Gastroesophageal sphincter (tissue), 3 donors: ENCODE measurements at regions not wholly inside any gene's neighbourhood (a gene's known extent, or its start where the extent isn't known, plus 50 kb on each side); places are given as distances from the start of the nearest gene placed in this dataset.

Experiments used
- POLR2A ChIP-seq, 2 donors: fragments of 450-650 bp; IDR thresholded peaks; one replicate each; pipeline ENCODE4 v1.6.1; 2017; ENCODE audit warnings: antibody characterized with exemption in 2 of 2, mild to moderate bottlenecking in 2 of 2, moderate library complexity in 1 of 2
- POLR2AphosphoS5 ChIP-seq: sonication (generic); formaldehyde crosslinking; IDR thresholded peaks from one replicate; pipeline ENCODE4 v1.6.1; 2017; ENCODE audit warnings: antibody characterized with exemption
- TF ChIP-seq, protein P1 (sequence below), 4 experiments: fragments of 200-600 bp in 2 of 4; fragments of 450-650 bp in 2 of 4; sonication (generic) in 1 of 4; IDR thresholded peaks; one replicate each; pipeline ENCODE4 v1.5.1; 2017 to 2019; ENCODE audit warnings: antibody characterized with exemption in 4 of 4, mild to moderate bottlenecking in 2 of 4, moderate library complexity in 2 of 4

DNA sequence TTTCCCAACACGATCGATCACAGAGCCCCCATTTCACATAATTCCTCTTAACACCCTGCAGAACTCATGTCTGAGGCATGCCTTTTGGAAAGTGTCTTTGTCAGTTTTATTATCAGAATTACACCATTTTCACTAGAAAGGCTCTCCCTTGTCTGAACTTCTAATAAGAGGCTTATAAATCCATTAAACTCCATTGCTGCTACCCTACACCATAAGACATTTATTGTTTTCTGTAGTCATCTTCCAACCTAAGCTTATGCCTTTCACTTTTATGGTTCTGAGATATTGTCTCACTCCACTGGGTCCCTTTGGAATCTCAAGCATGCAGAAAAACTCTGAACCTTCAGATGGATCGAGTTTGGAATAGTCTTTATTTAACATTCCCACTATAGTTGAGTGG lies 50.2 kb upstream of the TPM1 start:
- TF ChIP-seq POLR2AphosphoS5 (no peak), POLR2A (IDR thresholded peaks at IDR 0.05) (no peak)
- TF ChIP-seq, protein P1, sequence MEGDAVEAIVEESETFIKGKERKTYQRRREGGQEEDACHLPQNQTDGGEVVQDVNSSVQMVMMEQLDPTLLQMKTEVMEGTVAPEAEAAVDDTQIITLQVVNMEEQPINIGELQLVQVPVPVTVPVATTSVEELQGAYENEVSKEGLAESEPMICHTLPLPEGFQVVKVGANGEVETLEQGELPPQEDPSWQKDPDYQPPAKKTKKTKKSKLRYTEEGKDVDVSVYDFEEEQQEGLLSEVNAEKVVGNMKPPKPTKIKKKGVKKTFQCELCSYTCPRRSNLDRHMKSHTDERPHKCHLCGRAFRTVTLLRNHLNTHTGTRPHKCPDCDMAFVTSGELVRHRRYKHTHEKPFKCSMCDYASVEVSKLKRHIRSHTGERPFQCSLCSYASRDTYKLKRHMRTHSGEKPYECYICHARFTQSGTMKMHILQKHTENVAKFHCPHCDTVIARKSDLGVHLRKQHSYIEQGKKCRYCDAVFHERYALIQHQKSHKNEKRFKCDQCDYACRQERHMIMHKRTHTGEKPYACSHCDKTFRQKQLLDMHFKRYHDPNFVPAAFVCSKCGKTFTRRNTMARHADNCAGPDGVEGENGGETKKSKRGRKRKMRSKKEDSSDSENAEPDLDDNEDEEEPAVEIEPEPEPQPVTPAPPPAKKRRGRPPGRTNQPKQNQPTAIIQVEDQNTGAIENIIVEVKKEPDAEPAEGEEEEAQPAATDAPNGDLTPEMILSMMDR (IDR thresholded peaks at IDR 0.05), result no peak
